WTC11 (cell line): ENCODE measurements at regions not wholly inside any gene's neighbourhood (a gene's known extent, or its start where the extent isn't known, plus 50 kb on each side); places are given as distances from the start of the nearest gene placed in this dataset.

Source experiments
- MXD4 ChIP-seq: fragments of 250-450 bp; sonication (Bioruptor Pico); IDR thresholded peaks from 2 replicates; pipeline ENCODE4 v1.8.0; 2021; ENCODE audit warnings: mild to moderate bottlenecking, moderate library complexity, borderline replicate concordance
- TF ChIP-seq, protein P1 (sequence below): sonication (generic); formaldehyde crosslinking; IDR thresholded peaks from 2 replicates; pipeline ENCODE4 v1.8.1; 2023; ENCODE audit warnings: mild to moderate bottlenecking, missing genetic modification reagents, borderline replicate concordance

DNA sequence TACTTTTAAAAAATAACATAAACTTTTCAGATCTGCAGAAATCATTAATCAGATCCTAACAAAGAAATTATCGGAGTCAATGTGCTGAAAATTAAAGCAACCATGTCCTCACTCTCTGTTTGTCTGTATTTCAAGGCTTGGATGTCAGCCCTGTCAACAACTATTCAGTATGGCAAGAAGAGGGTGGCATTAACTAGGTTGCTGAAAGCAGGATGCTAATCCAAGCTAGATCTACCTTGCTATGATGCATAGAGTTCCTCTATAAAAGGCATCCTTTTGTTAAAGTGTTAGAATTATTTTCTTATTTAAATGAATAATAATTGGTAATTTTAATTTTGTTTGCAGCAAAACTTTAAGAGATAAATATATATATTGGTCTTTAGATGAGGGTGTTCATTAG, 800.8 kb downstream of the CDH11 start:
- TF ChIP-seq, protein P1, sequence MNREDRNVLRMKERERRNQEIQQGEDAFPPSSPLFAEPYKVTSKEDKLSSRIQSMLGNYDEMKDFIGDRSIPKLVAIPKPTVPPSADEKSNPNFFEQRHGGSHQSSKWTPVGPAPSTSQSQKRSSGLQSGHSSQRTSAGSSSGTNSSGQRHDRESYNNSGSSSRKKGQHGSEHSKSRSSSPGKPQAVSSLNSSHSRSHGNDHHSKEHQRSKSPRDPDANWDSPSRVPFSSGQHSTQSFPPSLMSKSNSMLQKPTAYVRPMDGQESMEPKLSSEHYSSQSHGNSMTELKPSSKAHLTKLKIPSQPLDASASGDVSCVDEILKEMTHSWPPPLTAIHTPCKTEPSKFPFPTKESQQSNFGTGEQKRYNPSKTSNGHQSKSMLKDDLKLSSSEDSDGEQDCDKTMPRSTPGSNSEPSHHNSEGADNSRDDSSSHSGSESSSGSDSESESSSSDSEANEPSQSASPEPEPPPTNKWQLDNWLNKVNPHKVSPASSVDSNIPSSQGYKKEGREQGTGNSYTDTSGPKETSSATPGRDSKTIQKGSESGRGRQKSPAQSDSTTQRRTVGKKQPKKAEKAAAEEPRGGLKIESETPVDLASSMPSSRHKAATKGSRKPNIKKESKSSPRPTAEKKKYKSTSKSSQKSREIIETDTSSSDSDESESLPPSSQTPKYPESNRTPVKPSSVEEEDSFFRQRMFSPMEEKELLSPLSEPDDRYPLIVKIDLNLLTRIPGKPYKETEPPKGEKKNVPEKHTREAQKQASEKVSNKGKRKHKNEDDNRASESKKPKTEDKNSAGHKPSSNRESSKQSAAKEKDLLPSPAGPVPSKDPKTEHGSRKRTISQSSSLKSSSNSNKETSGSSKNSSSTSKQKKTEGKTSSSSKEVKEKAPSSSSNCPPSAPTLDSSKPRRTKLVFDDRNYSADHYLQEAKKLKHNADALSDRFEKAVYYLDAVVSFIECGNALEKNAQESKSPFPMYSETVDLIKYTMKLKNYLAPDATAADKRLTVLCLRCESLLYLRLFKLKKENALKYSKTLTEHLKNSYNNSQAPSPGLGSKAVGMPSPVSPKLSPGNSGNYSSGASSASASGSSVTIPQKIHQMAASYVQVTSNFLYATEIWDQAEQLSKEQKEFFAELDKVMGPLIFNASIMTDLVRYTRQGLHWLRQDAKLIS (CRISPR knock-in tag): no peak
- TF ChIP-seq MXD4 (CRISPR knock-in tag): no peak
